ENCODE measurements at regions not wholly inside any gene's neighbourhood (a gene's known extent, or its start where the extent isn't known, plus 50 kb on each side); places are given as distances from the start of the nearest gene placed in this dataset.

- H3K18ac ChIP-seq (ENCODE audit: insufficient read length, low read depth, low read length), result no peak overlapping the region
- H2BK12ac ChIP-seq (ENCODE audit: insufficient read length, low read depth, low read length), result no peak overlapping the region
- no peak overlapping the region for H2AFZ ChIP-seq (ENCODE audit: low read length)
- TF ChIP-seq, protein P1, sequence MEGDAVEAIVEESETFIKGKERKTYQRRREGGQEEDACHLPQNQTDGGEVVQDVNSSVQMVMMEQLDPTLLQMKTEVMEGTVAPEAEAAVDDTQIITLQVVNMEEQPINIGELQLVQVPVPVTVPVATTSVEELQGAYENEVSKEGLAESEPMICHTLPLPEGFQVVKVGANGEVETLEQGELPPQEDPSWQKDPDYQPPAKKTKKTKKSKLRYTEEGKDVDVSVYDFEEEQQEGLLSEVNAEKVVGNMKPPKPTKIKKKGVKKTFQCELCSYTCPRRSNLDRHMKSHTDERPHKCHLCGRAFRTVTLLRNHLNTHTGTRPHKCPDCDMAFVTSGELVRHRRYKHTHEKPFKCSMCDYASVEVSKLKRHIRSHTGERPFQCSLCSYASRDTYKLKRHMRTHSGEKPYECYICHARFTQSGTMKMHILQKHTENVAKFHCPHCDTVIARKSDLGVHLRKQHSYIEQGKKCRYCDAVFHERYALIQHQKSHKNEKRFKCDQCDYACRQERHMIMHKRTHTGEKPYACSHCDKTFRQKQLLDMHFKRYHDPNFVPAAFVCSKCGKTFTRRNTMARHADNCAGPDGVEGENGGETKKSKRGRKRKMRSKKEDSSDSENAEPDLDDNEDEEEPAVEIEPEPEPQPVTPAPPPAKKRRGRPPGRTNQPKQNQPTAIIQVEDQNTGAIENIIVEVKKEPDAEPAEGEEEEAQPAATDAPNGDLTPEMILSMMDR (conservative IDR thresholded peaks at IDR 0.05), result no peak
- Mint-ChIP-seq H3K27ac (no peak overlapping the region), H3K9me3 (no peaks in the 10 kb centered on the region), H3K36me3 (ENCODE audit: insufficient read depth in 1 of 3, low read depth in 3 of 3) (no peaks in the 10 kb centered on the region), H3K27me3 (ENCODE audit: low read depth) (peaks cover 16% of the 10 kb centered on the region), H3K4me1 (peaks cover 22 to 46% of the 10 kb centered on the region in 2 experiments), H3K4me3 (no peak overlapping the region; a peak in 1 of 5 replicates)
- no peak overlapping the region for H2BK15ac ChIP-seq (ENCODE audit: low read depth, low read length)
- no peaks in the 10 kb centered on the region; the same call in 1 of the 2 replicates for H3K27me3 ChIP-seq (ENCODE audit: insufficient read depth, low read length)
- H4K91ac ChIP-seq (ENCODE audit: insufficient read length, low read depth, low read length), result no peak overlapping the region
- H3K23me2 ChIP-seq (ENCODE audit: insufficient read length, low read depth, low read length, poor library complexity, severe bottlenecking), result no peaks in the 10 kb centered on the region
- no peak overlapping the region for H3K4me2 ChIP-seq (ENCODE audit: insufficient read depth, insufficient read length, low read length)
- H2BK5ac ChIP-seq (ENCODE audit: insufficient read length, low read length), result no peak overlapping the region
- H2AK5ac ChIP-seq (ENCODE audit: insufficient read length, low read length), result no peak overlapping the region
- H3K56ac ChIP-seq (ENCODE audit: insufficient read length, low read depth, low read length), result no peak overlapping the region
- H3K9me3 ChIP-seq (ENCODE audit: control insufficient read depth, low read depth, low read length), result no peaks in the 10 kb centered on the region
- H4K5ac ChIP-seq (ENCODE audit: insufficient read length, low read depth, low read length), result no peak overlapping the region
- no CpG with 5 or more reads among the region's 7 CpGs for WGBS (ENCODE audit: extremely low coverage, insufficient read length, low lambda C conversion rate)
- H2BK20ac ChIP-seq (ENCODE audit: low read depth, low read length, poor library complexity, severe bottlenecking), result no peak overlapping the region
- no peak overlapping the region for H3K14ac ChIP-seq (ENCODE audit: insufficient read depth, low read length)
- DNase-seq, result no peak
- H3K27ac ChIP-seq (ENCODE audit: insufficient read length, low read depth, low read length), result no peak overlapping the region
- H3K23ac ChIP-seq (ENCODE audit: insufficient read length, low read depth, low read length), result no peak overlapping the region
- no peak overlapping the region for H3K9ac ChIP-seq (ENCODE audit: extremely low read depth, insufficient read length, low read length)
- no peaks in the 10 kb centered on the region for H3K4me1 ChIP-seq (ENCODE audit: insufficient read depth, low read length)
- no peak overlapping the region for H4K8ac ChIP-seq (replicated peaks; ENCODE audit: insufficient read length, low read depth, low read length)
- no peaks in the 10 kb centered on the region for H3K79me2 ChIP-seq (ENCODE audit: insufficient read depth, low read length)
- H4K20me1 ChIP-seq (ENCODE audit: control insufficient read depth, insufficient read depth, insufficient read length), result no peaks in the 10 kb centered on the region
- no peak overlapping the region for H3T11ph ChIP-seq (ENCODE audit: low read length)
- no peaks in the 10 kb centered on the region for H3K79me1 ChIP-seq (ENCODE audit: insufficient read depth, low read depth, low read length, poor library complexity, severe bottlenecking)
- H2BK120ac ChIP-seq (ENCODE audit: low read depth, low read length, poor library complexity, severe bottlenecking), result no peak overlapping the region
- no peak overlapping the region for H3K4ac ChIP-seq (ENCODE audit: low read depth, low read length)
Observed at GRCh38 chr1:38133304-38133703, 86.7 kb upstream of the POU3F1 start.

Data from H9 (cell line).